ENCODE measurements at regions not wholly inside any gene's neighbourhood (a gene's known extent, or its start where the extent isn't known, plus 50 kb on each side); places are given as distances from the start of the nearest gene placed in this dataset.
A peak's percentile ranks its signal among the peaks of the same experiment; 100 is the strongest.

DNA sequence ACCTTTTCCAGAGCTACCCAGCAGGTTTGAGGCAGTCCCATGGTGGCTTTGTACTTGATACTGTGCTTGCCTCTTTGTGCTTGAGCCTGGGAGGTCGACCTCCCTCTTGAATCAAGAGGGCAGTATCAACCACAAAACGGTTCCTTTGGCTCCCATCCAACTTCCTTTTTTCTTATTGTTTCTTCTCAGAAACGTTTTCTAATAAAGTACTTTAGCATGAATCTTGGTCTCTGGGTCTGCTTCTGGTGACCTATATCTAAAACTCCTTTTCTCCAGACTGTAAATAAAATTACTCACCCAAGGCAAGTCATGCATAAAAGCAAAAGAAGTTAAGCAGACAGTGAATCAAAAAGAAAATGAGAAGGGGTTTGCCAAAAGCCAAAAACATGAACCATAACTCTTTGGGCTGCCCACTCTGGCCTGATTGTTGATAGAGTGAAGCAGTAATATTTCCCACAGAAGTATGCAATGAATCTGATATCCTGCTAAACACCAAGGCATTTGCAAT lies 112.2 kb upstream of the SLC4A7 start:
- Histone ChIP-seq H3K36me3 (ENCODE audit: insufficient read depth, low read length) (no peaks in the 10 kb centered on the region), H3K9me3 (ENCODE audit: low read length) (no peaks in the 10 kb centered on the region), H3K27me3 (ENCODE audit: insufficient read depth, low read length) (no peaks in the 10 kb centered on the region), H3K4me1 (ENCODE audit: insufficient read depth, low read length) (peaks cover under 1% of the 10 kb centered on the region), H3K4me3 (ENCODE audit: low read length) (no peak overlapping the region), H2AFZ (ENCODE audit: low read depth, low read length) (peak overlapping the region; percentile 37)

DNA sequence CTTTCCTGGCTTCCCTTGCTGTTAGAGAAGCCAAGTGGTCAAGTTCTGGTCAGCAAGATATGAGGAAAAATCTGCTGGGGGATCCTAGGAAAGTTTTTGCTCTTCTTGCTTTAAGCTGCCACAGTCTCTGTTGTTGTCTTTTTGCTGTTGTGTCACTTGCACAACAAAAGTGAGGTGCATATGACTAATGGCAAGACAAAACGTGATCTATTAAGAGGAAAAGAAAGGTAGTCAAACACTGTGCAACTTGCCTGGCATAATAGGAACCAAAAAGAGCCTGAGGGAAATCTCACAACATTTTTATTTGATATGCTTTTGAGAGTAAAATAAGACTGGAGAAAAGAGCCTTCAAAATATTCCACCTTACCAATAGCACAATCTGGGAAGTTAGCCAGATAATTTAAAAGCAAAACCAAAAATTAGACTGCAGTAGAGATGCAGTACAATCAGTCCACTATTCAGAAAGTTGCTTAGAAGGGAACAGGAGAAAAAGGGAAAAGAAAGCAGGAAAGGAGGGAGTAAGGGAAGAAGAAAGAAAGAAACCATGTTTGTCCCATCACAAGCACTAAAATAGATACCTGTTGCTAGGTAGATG lies 110.0 kb upstream of the SLC4A7 start:
- no peak overlapping the region for H2AFZ ChIP-seq (ENCODE audit: low read depth, low read length)
- H3K36me3 ChIP-seq (ENCODE audit: insufficient read depth, low read length): no peaks in the 10 kb centered on the region
- peaks cover 20% of the 10 kb centered on the region for H3K4me1 ChIP-seq (ENCODE audit: insufficient read depth, low read length)
- H3K9me3 ChIP-seq (ENCODE audit: low read length): no peaks in the 10 kb centered on the region
- H3K4me3 ChIP-seq (ENCODE audit: low read length): no peak overlapping the region
- H3K27me3 ChIP-seq (ENCODE audit: insufficient read depth, low read length): no peaks in the 10 kb centered on the region

DNA sequence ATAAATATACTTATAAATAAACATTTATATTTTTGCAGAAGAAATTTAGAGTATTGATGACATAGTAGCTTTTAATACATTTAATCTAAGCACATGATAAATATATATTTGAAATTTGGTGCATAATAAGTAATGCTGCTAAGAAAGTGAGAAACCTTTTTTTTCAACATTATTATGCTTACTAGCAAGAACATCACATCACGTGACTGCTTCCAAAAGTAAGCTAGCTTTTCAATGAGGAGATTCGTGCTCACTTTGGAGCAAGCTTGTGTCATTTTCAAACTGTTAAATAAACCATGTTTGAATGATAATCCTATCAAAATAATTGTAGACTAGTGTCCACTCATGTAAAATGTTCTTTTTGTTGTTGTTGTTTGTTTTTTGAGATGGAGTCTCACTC lies 109.0 kb upstream of the SLC4A7 start:
- Histone ChIP-seq H3K27me3 (ENCODE audit: insufficient read depth, low read length) (no peaks in the 10 kb centered on the region), H3K9me3 (ENCODE audit: low read length) (no peaks in the 10 kb centered on the region), H3K4me3 (ENCODE audit: low read length) (no peak overlapping the region), H2AFZ (ENCODE audit: low read depth, low read length) (no peak overlapping the region), H3K4me1 (ENCODE audit: insufficient read depth, low read length) (peaks cover 20% of the 10 kb centered on the region), H3K36me3 (ENCODE audit: insufficient read depth, low read length) (no peaks in the 10 kb centered on the region)

DNA sequence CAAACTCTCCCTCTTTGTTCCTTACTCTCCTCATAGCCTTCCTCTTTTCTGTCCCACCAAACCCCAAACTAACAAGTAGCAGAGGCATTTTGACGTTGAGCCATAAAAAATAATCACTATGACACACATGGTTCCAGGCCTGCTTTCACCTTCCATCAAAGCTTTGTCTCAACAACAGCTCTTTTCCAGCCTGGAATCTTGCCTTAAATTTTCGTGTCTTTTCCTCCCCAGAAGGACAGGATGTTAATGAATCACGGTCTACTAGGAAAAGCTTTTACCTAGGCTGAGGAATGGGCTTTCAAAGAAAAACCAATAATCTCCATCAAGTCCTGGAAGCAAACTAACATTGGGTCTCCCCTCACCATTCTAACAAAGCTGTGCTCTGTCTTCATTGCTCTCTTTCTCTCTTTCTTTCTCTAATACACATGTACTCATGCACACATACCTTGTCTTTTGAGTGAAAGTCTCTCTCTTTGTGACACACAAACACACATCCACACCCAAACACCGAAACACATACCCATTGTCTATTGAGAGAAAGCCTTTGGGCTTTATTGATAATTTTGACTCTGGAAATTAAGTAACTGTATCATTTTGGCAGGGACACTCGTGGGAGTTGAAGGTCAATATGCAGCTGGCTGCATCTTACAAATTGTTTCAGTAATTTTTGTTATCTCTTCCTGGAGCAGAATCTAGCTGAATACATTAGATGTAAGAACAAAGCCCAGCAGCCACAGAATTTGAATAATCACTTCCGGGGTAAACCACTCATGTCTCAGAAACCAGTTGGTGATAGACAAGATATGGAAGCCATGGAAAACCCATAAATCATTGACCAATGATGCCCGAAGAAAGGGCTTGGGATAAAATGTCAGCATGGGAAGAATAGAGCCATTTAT lies 107.4 kb upstream of the SLC4A7 start:
- H3K36me3 ChIP-seq (ENCODE audit: insufficient read depth, low read length): no peaks in the 10 kb centered on the region
- H3K4me3 ChIP-seq (ENCODE audit: low read length): no peak overlapping the region
- peaks cover 20% of the 10 kb centered on the region for H3K4me1 ChIP-seq (ENCODE audit: insufficient read depth, low read length)
- peak overlapping the region; percentile 23 for H2AFZ ChIP-seq (ENCODE audit: low read depth, low read length)
- H3K9me3 ChIP-seq (ENCODE audit: low read length): no peaks in the 10 kb centered on the region
- H3K27me3 ChIP-seq (ENCODE audit: insufficient read depth, low read length): no peaks in the 10 kb centered on the region

DNA sequence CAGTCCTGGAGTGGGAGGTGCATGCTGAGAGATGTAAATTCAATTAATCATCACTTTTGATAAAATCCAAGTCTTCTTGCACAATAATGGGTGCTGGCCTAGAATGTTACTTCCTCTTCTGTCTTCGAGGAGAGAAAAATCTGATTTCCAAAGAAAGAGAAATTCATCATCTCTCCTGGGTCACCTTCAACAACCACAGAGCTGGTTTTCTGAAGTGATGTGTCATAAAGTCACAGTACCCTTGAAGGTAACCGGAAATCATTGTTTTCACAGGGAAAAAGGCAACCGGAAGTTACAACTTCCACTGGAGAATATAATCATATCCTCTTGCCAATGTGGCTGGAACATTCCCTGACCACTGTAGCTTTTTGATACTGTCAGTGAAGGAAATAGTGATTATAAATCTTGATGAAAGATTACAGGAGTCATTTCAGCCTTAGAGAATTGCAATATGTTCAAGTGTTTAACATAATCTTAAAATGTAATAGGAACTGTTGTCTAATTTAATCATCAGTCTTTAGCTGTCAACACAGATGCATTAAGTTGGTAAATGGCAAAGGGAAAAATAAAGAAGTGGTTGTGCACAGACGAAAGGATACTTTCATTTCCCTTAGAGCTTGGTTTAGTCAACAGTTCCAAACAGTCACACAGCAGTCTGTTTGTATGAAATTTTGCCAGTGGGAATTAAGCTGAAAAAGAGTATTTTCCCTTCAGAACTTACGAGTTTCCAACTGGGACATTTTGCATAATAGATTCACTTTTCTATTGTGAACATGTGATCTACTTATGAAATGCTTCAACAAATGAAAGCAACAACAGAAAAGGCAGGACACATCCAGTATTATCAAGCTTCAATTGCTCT lies 106.5 kb upstream of the SLC4A7 start:
- H3K9me3 ChIP-seq (ENCODE audit: low read length): no peaks in the 10 kb centered on the region
- H3K27me3 ChIP-seq (ENCODE audit: insufficient read depth, low read length): no peaks in the 10 kb centered on the region
- no peaks in the 10 kb centered on the region for H3K36me3 ChIP-seq (ENCODE audit: insufficient read depth, low read length)
- no peak overlapping the region for H3K4me3 ChIP-seq (ENCODE audit: low read length)
- H2AFZ ChIP-seq (ENCODE audit: low read depth, low read length): peak overlapping the region; percentile 67
- peaks cover 20% of the 10 kb centered on the region for H3K4me1 ChIP-seq (ENCODE audit: insufficient read depth, low read length)

DNA sequence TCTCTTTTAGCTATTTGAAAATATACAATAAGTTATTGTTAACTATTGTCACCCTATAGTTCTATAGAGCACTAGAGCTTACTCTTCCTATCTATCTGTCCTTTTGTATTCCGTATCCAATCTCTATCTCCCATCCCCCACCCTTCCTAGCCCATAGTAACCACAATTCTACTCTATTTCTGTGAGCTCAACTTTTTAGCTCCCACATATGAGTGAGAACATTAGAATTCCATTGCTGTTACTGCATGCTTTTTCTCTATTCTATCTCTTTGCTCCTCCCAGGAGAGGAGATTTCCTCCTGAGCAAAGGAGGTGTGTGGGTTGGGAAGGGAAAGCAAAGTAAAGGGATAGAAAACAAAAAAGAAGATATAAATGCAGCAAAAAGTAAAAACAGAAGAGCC lies 105.6 kb upstream of the SLC4A7 start:
- Histone ChIP-seq H3K4me3 (ENCODE audit: low read length) (no peak overlapping the region), H3K4me1 (ENCODE audit: insufficient read depth, low read length) (peaks cover 20% of the 10 kb centered on the region)

DNA sequence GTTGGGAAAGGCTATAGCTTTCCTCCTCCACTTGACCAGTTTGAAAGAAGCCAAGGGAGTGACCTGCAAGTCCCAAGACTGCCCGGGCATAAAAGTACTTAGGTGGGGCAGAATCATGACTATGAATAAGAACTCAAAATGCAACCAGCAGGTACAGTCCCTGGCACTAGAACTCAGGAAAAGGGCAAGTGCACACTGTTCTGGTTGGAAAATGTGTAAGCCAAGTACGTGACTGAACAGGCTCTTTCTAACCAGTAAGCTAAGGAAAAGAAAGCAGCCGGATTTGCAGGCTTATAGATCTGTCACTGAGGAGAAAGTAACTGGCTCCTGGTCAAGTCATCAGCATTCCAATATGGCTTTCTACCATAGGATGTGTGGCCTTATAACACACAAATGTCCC lies 101.2 kb upstream of the SLC4A7 start:
- H3K4me1 ChIP-seq (ENCODE audit: insufficient read depth, low read length): peaks cover 11% of the 10 kb centered on the region
- no peak overlapping the region for H3K4me3 ChIP-seq (ENCODE audit: low read length)
- no peak overlapping the region for H2AFZ ChIP-seq (ENCODE audit: low read depth, low read length)
- H3K27me3 ChIP-seq (ENCODE audit: insufficient read depth, low read length): no peaks in the 10 kb centered on the region
- H3K9me3 ChIP-seq (ENCODE audit: low read length): no peaks in the 10 kb centered on the region
- H3K36me3 ChIP-seq (ENCODE audit: insufficient read depth, low read length): no peaks in the 10 kb centered on the region

More for the DNA sequence above, 105.6 kb upstream of the SLC4A7 start:
- H3K27me3 ChIP-seq (ENCODE audit: insufficient read depth, low read length): no peaks in the 10 kb centered on the region
- no peaks in the 10 kb centered on the region for H3K9me3 ChIP-seq (ENCODE audit: low read length)
- H2AFZ ChIP-seq (ENCODE audit: low read depth, low read length): peak overlapping the region; percentile 67
- no peaks in the 10 kb centered on the region for H3K36me3 ChIP-seq (ENCODE audit: insufficient read depth, low read length)

DNA sequence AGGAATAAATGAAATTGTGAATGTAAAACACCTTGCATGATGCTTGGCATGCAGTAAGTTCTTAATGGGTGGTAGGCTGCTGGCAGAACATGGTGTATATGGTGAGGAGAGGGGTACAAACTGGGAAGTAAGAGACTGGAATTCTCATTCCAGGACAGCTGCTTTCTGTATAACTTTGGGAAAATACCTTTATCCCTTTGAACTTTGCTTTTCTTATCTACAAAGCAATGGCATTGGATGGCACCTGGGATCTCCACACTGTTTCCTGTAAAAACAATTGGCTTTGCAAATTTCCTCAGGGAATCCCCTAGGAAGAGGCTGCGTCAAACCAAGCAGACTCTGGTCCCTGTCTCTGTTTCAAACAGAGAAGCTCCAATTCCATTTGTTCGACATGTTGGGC lies 100.7 kb upstream of the SLC4A7 start:
- Histone ChIP-seq H2AFZ (ENCODE audit: low read depth, low read length) (no peak overlapping the region), H3K9me3 (ENCODE audit: low read length) (no peaks in the 10 kb centered on the region), H3K27me3 (ENCODE audit: insufficient read depth, low read length) (no peaks in the 10 kb centered on the region), H3K4me1 (ENCODE audit: insufficient read depth, low read length) (peaks cover 6% of the 10 kb centered on the region), H3K4me3 (ENCODE audit: low read length) (no peak overlapping the region), H3K36me3 (ENCODE audit: insufficient read depth, low read length) (no peaks in the 10 kb centered on the region)

DNA sequence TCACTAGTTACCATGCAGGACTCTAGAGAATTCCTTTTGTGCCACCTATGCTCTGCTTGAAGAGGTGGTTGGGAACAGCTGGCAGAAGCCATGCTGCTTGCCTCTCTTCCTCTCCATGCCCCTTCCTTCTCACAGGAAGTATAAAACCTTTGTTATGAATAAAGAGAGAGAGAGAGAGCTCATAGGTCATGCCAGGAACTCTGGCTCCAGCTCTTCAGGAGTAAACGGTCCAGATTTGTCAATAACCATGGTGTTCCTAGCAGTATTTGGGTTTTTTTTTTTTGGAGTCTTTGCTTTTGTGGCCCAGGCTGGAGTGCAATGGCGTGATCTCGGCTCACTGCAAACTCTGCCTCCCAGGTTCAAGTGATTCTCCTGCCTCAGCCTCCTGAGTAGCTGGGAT lies 97.7 kb upstream of the SLC4A7 start:
- H3K4me1 ChIP-seq (ENCODE audit: insufficient read depth, low read length): no peaks in the 10 kb centered on the region
- H3K9me3 ChIP-seq (ENCODE audit: low read length): no peaks in the 10 kb centered on the region
- no peaks in the 10 kb centered on the region for H3K36me3 ChIP-seq (ENCODE audit: insufficient read depth, low read length)
- H3K27me3 ChIP-seq (ENCODE audit: insufficient read depth, low read length): no peaks in the 10 kb centered on the region
- H2AFZ ChIP-seq (ENCODE audit: low read depth, low read length): no peak overlapping the region
- no peak overlapping the region for H3K4me3 ChIP-seq (ENCODE audit: low read length)

DNA sequence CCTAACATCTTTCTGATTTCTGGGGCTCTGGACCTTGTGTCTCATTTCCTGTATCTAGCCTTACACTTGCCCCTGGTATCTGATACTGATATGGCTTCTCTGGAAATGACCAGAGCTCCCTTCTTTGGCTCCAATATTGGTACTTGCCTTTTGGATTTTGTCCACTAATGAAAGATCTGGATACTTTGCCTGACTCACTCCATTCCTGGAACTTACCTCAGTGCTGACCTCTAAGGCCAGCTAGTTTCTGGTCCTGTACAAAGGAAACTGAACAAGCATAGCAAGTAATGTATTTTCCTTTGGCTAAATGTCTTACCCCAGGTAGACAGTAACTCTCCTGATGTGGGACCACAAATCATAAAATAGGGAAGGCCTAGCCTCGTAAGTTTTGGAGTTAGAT lies 93.8 kb upstream of the SLC4A7 start:
- Histone ChIP-seq H3K27me3 (ENCODE audit: insufficient read depth, low read length) (no peaks in the 10 kb centered on the region), H3K4me1 (ENCODE audit: insufficient read depth, low read length) (no peaks in the 10 kb centered on the region), H3K4me3 (ENCODE audit: low read length) (no peak overlapping the region), H2AFZ (ENCODE audit: low read depth, low read length) (no peak overlapping the region), H3K36me3 (ENCODE audit: insufficient read depth, low read length) (no peaks in the 10 kb centered on the region), H3K9me3 (ENCODE audit: low read length) (no peaks in the 10 kb centered on the region)

DNA sequence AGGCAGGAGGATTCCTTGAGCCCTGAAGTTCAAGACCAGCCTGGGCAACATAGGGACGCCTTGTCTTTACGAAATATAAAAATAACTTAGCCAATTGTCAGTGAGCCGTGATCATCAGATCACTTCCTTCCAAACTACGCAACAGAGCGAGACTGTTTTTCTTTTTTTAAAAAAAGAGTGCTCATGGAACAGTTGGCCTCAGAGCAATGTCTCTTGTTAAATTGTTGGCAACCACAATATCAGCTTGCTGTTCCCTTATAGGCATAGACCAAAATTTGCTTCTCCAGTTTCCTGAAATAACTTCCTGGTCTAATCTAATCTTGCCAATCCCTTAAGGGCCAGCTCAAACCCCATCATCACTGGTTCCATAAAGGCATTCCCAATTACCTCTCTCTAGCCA lies 93.3 kb upstream of the SLC4A7 start:
- no peaks in the 10 kb centered on the region for H3K9me3 ChIP-seq (ENCODE audit: low read length)
- no peaks in the 10 kb centered on the region for H3K4me1 ChIP-seq (ENCODE audit: insufficient read depth, low read length)
- no peak overlapping the region for H2AFZ ChIP-seq (ENCODE audit: low read depth, low read length)
- no peaks in the 10 kb centered on the region for H3K36me3 ChIP-seq (ENCODE audit: insufficient read depth, low read length)
- no peak overlapping the region for H3K4me3 ChIP-seq (ENCODE audit: low read length)
- no peaks in the 10 kb centered on the region for H3K27me3 ChIP-seq (ENCODE audit: insufficient read depth, low read length)

DNA sequence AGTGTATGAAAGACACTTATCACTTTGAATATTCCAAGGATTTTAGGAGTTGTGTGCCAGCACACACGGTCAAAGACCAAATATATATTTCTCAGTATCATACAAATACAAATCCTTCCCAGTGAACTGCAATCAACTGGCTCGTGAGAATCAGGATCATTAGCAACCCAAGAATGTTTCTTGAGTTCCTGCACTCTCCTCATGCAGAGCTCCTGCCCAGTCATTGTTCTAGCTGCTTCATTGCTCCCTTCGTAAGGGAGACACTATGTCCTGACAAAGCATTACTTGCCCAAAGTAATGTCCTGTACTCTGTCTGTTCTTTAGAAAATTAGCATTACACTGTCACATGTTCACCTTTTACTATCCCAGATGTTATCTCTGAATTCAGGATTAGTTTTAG lies 92.0 kb upstream of the SLC4A7 start:
- Histone ChIP-seq H3K27me3 (ENCODE audit: insufficient read depth, low read length) (no peaks in the 10 kb centered on the region), H3K36me3 (ENCODE audit: insufficient read depth, low read length) (no peaks in the 10 kb centered on the region), H3K4me3 (ENCODE audit: low read length) (no peak overlapping the region), H3K4me1 (ENCODE audit: insufficient read depth, low read length) (no peaks in the 10 kb centered on the region), H2AFZ (ENCODE audit: low read depth, low read length) (no peak overlapping the region), H3K9me3 (ENCODE audit: low read length) (no peaks in the 10 kb centered on the region)

DNA sequence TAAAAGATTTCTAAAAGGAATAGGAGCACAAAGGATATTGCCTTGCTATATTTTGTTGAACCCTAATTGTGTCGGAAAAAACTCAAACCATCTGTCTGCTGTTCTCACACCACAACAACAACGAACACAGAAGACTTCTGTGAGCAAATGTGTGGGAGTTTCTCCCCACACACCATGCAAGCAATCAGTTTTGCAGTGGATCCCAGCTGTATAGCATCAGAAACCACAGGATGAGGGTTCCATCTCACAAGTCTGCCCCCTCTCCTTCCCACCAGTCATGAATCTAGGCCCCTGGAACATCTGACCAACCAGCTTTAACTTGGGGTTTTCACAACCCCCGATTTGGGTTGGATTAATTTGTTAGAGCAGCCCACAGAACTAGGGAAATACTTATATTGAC lies 91.3 kb upstream of the SLC4A7 start:
- Histone ChIP-seq H3K4me1 (ENCODE audit: insufficient read depth, low read length) (no peaks in the 10 kb centered on the region), H3K27me3 (ENCODE audit: insufficient read depth, low read length) (no peaks in the 10 kb centered on the region), H3K9me3 (ENCODE audit: low read length) (no peaks in the 10 kb centered on the region), H3K36me3 (ENCODE audit: insufficient read depth, low read length) (no peaks in the 10 kb centered on the region), H2AFZ (ENCODE audit: low read depth, low read length) (no peak overlapping the region), H3K4me3 (ENCODE audit: low read length) (no peak overlapping the region)
